Prostate gland (tissue), 2 donors: ENCODE measurements at regions not wholly inside any gene's neighbourhood (a gene's known extent, or its start where the extent isn't known, plus 50 kb on each side); places are given as distances from the start of the nearest gene placed in this dataset.
"Not testable (repeated sequence)": the region's sequence is repeated elsewhere in the genome, so short reads cannot be mapped to it uniquely, and the experiment has no call there.

ENCODE experiments used
- DNase-seq: peaks from one replicate; pipeline ENCODE4 v3.0.0-alpha.2; 2019; ENCODE audit warnings: low spot score
- H3K27ac ChIP-seq, 2 donors: fragments of 200-600 bp; sonication (generic); 2 replicates each; pipeline ENCODE4 v1.5.1; 2017 to 2019
- H3K27me3 ChIP-seq: fragments of 200-600 bp; sonication (generic); replicated peaks from 2 replicates; pipeline ENCODE4 v1.5.1; 2019; ENCODE audit not compliant: insufficient read depth
- H3K36me3 ChIP-seq, 2 donors: fragments of 200-600 bp; sonication (generic); 1 replicate in 1 of 2; 2 replicates in 1 of 2; pipeline versions ENCODE4 v1.5.1 to v1.8.1; 2017 to 2019
- H3K4me1 ChIP-seq: fragments of 200-600 bp; sonication (generic); replicated peaks from 2 replicates; pipeline ENCODE4 v1.5.1; 2019
- H3K4me3 ChIP-seq, 2 donors: fragments of 200-600 bp; sonication (generic); 2 replicates each; pipeline ENCODE4 v1.5.1; 2017 to 2019
- H3K9me3 ChIP-seq: fragments of 200-600 bp; sonication (generic); 2 replicates; pipeline ENCODE4 v1.5.1; 2017
- POLR2A ChIP-seq: fragments of 450-650 bp; IDR thresholded peaks from one replicate; pipeline ENCODE4 v1.6.1; 2016; ENCODE audit warnings: antibody characterized with exemption, mild to moderate bottlenecking
- POLR2AphosphoS5 ChIP-seq: sonication (generic); formaldehyde crosslinking; IDR thresholded peaks from one replicate; pipeline ENCODE4 v1.6.1; 2017; ENCODE audit warnings: antibody characterized with exemption
- WGBS: methylation state at CpG from one replicate; pipeline ENCODE4 v1.1.5; 2018; 5-methylcytosine and 5-hydroxymethylcytosine counted together
- intact Hi-C: fragments of 100-400 bp; cut with DNase I; formaldehyde crosslinking; loops from one replicate; pipeline ENCODE4 v1.14.2; 2022
- TF ChIP-seq, protein P1 (sequence below), 4 experiments: fragments of 200-600 bp in 2 of 4; fragments of 450-650 bp in 2 of 4; sonication (generic) in 2 of 4; IDR thresholded peaks; 1 replicate in 3 of 4; 2 replicates in 1 of 4; pipeline ENCODE4 v1.5.1; 2016 to 2019; ENCODE audit warnings: antibody characterized with exemption in 4 of 4, mild to moderate bottlenecking in 2 of 4, moderate library complexity in 2 of 4

DNA sequence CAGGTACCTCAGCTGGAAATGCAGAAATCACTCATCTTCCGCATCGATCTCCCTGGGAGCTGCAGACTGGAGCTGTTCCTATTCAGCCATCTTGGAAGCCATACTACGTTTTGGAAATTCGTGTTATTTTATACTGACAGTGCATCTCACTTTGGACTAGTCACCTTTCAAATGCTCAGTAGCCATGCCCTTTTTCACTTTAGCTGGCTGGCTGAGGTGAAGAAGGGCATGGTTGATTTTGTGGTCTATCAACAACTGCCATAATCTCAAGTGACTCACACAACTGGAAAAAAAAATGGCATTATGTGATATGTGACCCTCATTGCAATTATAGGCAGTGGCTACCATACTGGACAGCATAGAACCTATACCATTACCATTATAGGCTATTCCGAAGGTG lies 100.5 kb downstream of the CCDC71L start:
- H3K27me3 ChIP-seq, result no peaks in the 10 kb centered on the region
- WGBS, result 97% methylated on average over 5 of the region's 5 CpGs
- no peak for TF ChIP-seq POLR2A
- TF ChIP-seq POLR2AphosphoS5, result no peak
- TF ChIP-seq, protein P1, sequence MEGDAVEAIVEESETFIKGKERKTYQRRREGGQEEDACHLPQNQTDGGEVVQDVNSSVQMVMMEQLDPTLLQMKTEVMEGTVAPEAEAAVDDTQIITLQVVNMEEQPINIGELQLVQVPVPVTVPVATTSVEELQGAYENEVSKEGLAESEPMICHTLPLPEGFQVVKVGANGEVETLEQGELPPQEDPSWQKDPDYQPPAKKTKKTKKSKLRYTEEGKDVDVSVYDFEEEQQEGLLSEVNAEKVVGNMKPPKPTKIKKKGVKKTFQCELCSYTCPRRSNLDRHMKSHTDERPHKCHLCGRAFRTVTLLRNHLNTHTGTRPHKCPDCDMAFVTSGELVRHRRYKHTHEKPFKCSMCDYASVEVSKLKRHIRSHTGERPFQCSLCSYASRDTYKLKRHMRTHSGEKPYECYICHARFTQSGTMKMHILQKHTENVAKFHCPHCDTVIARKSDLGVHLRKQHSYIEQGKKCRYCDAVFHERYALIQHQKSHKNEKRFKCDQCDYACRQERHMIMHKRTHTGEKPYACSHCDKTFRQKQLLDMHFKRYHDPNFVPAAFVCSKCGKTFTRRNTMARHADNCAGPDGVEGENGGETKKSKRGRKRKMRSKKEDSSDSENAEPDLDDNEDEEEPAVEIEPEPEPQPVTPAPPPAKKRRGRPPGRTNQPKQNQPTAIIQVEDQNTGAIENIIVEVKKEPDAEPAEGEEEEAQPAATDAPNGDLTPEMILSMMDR (IDR thresholded peaks at IDR 0.05), result no peak
- H3K27ac ChIP-seq, result no peak overlapping the region
- no peaks in the 10 kb centered on the region for H3K36me3 ChIP-seq
- H3K9me3 ChIP-seq, result no peaks in the 10 kb centered on the region
- intact Hi-C loops, result no loop called here
- no peak overlapping the region for H3K4me3 ChIP-seq
- no peaks in the 10 kb centered on the region for H3K4me1 ChIP-seq
- DNase-seq, result no peak

DNA sequence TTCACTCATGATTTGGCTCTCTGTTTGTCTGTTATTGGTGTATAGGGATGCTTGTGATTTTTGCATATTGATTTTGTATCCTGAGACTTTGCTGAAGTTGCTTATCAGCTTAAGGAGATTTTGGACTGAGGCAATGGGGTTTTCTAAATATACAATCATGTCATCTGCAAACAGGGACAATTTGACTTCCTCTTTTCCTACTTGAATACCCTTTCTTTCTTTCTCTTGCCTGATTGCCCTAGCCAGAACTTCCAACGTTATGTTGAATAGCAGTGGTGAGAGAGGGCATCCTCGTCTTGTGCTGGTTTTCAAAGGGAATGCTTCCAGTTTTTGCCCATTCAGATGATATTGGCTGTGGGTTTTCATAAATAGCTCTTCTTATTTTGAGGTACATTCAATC lies 104.7 kb downstream of the CCDC71L start:
- H3K36me3 ChIP-seq, H3K4me3 ChIP-seq, H3K9me3 ChIP-seq, DNase-seq, H3K4me1 ChIP-seq, H3K27me3 ChIP-seq, intact Hi-C loops, H3K27ac ChIP-seq: not testable (repeated sequence)
- 59% methylated on average over 2 of the region's 2 CpGs for WGBS

DNA sequence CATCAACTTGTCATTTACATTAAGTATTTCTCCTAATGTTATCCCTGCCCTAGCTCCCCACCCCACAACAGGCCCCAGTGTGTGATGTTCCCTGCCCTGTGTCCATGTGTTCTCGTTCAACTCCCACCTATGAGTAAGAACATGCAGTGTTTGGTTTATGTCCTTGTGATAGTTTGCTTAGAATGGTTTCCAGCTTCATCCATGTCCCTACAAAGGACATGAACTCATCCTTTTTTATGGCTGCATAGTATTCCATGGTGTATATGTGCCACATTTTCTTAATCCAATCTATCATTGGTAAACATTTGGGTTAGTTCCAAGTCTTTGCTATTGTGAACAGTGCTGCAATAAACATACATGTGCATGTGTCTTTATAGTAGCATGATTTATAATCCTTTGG lies 106.3 kb downstream of the CCDC71L start:
- DNase-seq, H3K27ac ChIP-seq, H3K9me3 ChIP-seq, intact Hi-C loops, H3K4me3 ChIP-seq, H3K27me3 ChIP-seq, H3K4me1 ChIP-seq, H3K36me3 ChIP-seq: not testable (repeated sequence)
- WGBS, result 100% methylated on average over 1 of the region's 1 CpG

DNA sequence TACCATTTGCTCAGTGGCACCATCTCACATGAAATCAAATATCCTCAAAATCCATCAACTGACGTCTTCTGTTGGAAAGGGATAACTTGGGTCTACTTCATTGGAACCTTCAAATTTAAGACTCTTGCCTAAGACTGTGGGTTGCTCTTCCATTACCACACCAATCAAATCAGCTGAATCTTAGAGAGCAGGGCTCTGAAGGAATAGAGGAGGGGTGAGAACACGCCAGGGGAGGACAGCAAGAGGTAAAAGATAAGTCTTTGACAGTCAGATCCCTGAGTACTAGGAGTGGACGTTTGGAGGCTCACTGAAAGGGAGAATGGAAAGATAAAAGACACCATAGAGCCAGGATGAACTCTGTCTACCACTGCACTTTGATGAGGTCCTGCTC lies 107.5 kb downstream of the CCDC71L start:
- TF ChIP-seq, protein P1 (IDR thresholded peaks at IDR 0.05), result no peak
- TF ChIP-seq POLR2AphosphoS5, result no peak
- TF ChIP-seq POLR2A, result no peak
- WGBS, result 79% methylated on average over 3 of the region's 3 CpGs

DNA sequence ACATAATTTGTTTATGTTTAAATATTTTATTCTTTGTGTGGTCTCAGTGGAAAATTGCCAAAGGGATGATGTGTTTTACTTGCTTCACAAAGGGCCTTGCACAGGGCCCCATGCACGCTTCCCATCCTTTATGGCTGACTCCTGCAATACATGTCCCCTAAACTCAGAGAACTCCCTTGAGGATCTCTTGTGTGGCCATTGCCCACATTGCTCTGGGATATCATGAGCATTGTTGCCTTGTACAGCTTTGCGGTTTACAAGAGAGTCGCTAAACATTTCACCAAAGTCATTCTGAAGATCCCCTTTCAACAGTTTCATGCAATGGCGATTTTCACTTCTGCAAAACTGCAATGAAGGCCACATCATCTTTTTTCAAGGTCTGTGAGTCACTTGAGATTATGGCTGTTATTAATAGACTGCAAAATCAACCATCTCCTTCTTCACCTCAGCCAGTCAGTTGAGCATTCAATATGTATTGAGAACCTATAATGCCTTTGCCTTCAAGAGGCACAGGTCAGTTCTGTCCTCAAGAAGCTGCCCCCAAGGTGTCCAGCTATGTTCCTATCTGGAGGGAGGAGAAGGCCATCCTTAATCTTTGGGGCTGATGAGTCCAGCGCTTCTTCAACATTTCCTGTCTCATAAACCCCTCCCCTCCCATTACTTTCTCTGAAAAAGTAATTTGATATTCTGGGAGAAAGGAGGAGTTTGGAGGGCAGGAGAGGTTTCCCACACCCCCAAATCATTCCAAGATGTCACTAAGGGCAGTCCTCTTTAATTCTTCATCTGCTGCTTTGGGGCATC lies 108.1 kb downstream of the CCDC71L start:
- H3K4me1 ChIP-seq, result no peaks in the 10 kb centered on the region
- H3K36me3 ChIP-seq, result no peaks in the 10 kb centered on the region
- H3K27me3 ChIP-seq, result no peaks in the 10 kb centered on the region
- WGBS, result 92% methylated on average over 5 of the region's 5 CpGs
- no peak overlapping the region for H3K27ac ChIP-seq
- intact Hi-C loops, result no loop called here
- DNase-seq, result no peak
- no peaks in the 10 kb centered on the region for H3K9me3 ChIP-seq
- TF ChIP-seq POLR2AphosphoS5, result no peak
- TF ChIP-seq, protein P1 (IDR thresholded peaks at IDR 0.05), result no peak
- no peak for TF ChIP-seq POLR2A
- H3K4me3 ChIP-seq, result no peak overlapping the region

More for the DNA sequence above, 107.5 kb downstream of the CCDC71L start:
- no peaks in the 10 kb centered on the region for H3K27me3 ChIP-seq
- H3K4me1 ChIP-seq, result no peaks in the 10 kb centered on the region
- no peak for DNase-seq
- H3K27ac ChIP-seq, result no peak overlapping the region
- no peaks in the 10 kb centered on the region for H3K36me3 ChIP-seq
- H3K9me3 ChIP-seq, result no peaks in the 10 kb centered on the region
- intact Hi-C loops, result no loop called here
- no peak overlapping the region for H3K4me3 ChIP-seq

DNA sequence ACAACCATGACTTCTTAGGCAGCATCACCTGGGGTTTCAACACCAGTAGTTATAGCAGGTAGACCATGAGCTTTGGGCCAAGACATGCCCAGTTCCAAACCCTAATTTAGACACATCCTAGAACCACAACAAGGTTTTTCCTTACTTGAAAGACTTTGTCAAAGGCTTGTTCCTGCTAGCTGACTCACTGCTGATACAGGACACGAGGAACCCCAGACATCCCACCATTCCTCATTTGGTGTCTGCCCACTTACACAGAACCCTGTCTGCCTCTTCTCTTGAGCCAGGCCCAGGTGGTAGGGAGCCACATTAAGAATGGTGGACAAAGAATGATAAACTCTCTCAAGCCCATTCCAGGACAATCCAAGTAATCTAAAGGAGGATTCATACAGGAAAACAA lies 109.0 kb downstream of the CCDC71L start:
- Histone ChIP-seq H3K27ac (no peak overlapping the region), H3K4me1 (no peaks in the 10 kb centered on the region), H3K27me3 (no peaks in the 10 kb centered on the region), H3K9me3 (no peaks in the 10 kb centered on the region), H3K4me3 (no peak overlapping the region), H3K36me3 (no peaks in the 10 kb centered on the region)
- intact Hi-C loops, result no loop called here
- WGBS, result 100% methylated on average over 1 of the region's 1 CpG
- DNase-seq, result no peak
- TF ChIP-seq POLR2A, result no peak
- TF ChIP-seq, protein P1 (IDR thresholded peaks at IDR 0.05), result no peak
- TF ChIP-seq POLR2AphosphoS5, result no peak
